Caco-2 (cell line): ENCODE measurements at regions not wholly inside any gene's neighbourhood (a gene's known extent, or its start where the extent isn't known, plus 50 kb on each side); places are given as distances from the start of the nearest gene placed in this dataset.

Experiments used
- BruUV-seq: library from RNA; stranded (reverse); fragments of 400-500 nt; replicated peaks from 2 replicates; lab custom pipeline; 2021; lab: Mats Ljungman, UMichigan
- CTCF ChIA-PET: fragments of 300-600 bp; sonication (Branson Sonifier 250); formaldehyde crosslinking; loops from one replicate; lab custom pipeline; 2022; ENCODE audit warnings: antibody characterized with exemption; lab: Charles Lee
- POLR2A ChIA-PET: fragments of 300-600 bp; sonication (Branson Sonifier 250); formaldehyde crosslinking; loops from one replicate; lab custom pipeline; 2022; ENCODE audit warnings: antibody characterized with exemption; lab: Charles Lee
- DNase-seq, 2 experiments: peaks; one replicate each; pipeline versions ENCODE4 v3.0.0 to v3.0.0-alpha.2; 2020 to 2022
- H3K27me3 ChIP-seq: replicated peaks from 2 replicates; pipeline ENCODE4 v1.6.0; 2011; ENCODE audit warnings: low read length; ENCODE audit not compliant: control insufficient read depth, insufficient read depth
- H3K36me3 ChIP-seq: 2 replicates; pipeline ENCODE4 v1.5.1; 2011; ENCODE audit warnings: low read length; ENCODE audit not compliant: control insufficient read depth, insufficient read depth
- H3K4me1 ChIP-seq: fragments of 250-450 bp; sonication (Bioruptor Pico); 2 replicates; pipeline ENCODE4 v1.5.1; 2020; ENCODE audit warnings: mild to moderate bottlenecking
- H3K4me3 ChIP-seq: 2 replicates; pipeline ENCODE4 v1.5.1; 2011; ENCODE audit warnings: low read depth, mild to moderate bottlenecking, control low read depth, low read length
- H3K9me3 ChIP-seq: fragments of 250-450 bp; sonication (Bioruptor Pico); 2 replicates; pipeline ENCODE4 v1.5.1; 2020; ENCODE audit warnings: mild to moderate bottlenecking, moderate library complexity
- H3K27ac Mint-ChIP-seq: one replicate; pipeline ENCODE4 v1.8.0; 2022; ENCODE audit warnings: mixed read lengths; ENCODE audit not compliant: unreplicated experiment
- H3K27me3 Mint-ChIP-seq: one replicate; pipeline ENCODE4 v1.8.0; 2022; ENCODE audit warnings: mixed read lengths; ENCODE audit not compliant: insufficient read depth, unreplicated experiment
- H3K36me3 Mint-ChIP-seq: one replicate; pipeline ENCODE4 v1.8.0; 2022; ENCODE audit warnings: mild to moderate bottlenecking, mixed read lengths; ENCODE audit not compliant: insufficient read depth, unreplicated experiment
- H3K4me1 Mint-ChIP-seq: one replicate; pipeline ENCODE4 v1.8.0; 2022; ENCODE audit warnings: low read depth, mixed read lengths; ENCODE audit not compliant: unreplicated experiment
- H3K4me3 Mint-ChIP-seq: one replicate; pipeline ENCODE4 v1.8.0; 2022; ENCODE audit warnings: mild to moderate bottlenecking, moderate library complexity, mixed read lengths; ENCODE audit not compliant: unreplicated experiment
- H3K9me3 Mint-ChIP-seq: one replicate; pipeline ENCODE4 v1.8.0; 2022; ENCODE audit warnings: mixed read lengths; ENCODE audit not compliant: unreplicated experiment
- intact Hi-C: fragments of 100-400 bp; cut with micrococcal nuclease; formaldehyde crosslinking; loops from one replicate; pipeline ENCODE4 v1.10.0; 2022; ENCODE audit not compliant: unreplicated experiment
- TF ChIP-seq, protein P1 (sequence below), 2 experiments: fragments of 200-600 bp in 1 of 2; IDR thresholded peaks; 1 replicate in 1 of 2; 2 replicates in 1 of 2; pipeline versions ENCODE4 v1.5.1 to v1.8.0; 2011 to 2022; ENCODE audit warnings: antibody characterized with exemption in 1 of 2, control low read depth in 1 of 2, inconsistent platforms in 1 of 2, low read depth in 1 of 2, low read length in 1 of 2, mild to moderate bottlenecking in 1 of 2, moderate library complexity in 1 of 2; ENCODE audit not compliant: insufficient read depth in 1 of 2, severe bottlenecking in 1 of 2, unreplicated experiment in 1 of 2

DNA sequence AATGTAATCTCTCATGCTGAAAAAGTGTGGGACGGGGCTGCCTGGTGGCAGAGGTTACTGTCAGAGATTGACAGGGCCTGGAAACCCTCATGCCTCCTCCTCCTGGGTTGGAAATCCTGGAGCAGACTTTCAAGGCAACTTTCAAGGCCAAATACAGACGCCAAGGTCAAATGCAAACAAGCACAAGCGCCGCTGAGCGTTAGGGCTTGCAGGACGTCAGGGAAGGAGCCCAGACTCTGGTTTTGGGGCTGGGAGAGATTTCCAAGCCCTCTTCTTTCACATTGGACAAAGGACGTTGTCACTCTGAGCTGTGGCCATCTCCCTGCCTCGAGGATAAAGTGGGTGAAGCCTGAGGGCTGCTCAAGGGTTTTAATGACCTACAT is 120.1 kb downstream of the TWIST2 start:
- no peaks in the 10 kb centered on the region for H3K9me3 Mint-ChIP-seq
- Histone ChIP-seq H3K4me3 (no peak overlapping the region), H3K4me1 (0 out of 2 replicates have a peak, but pooled peaks cover 3% of the 10 kb centered on the region), H3K27me3 (no peaks in the 10 kb centered on the region), H3K9me3 (no peaks in the 10 kb centered on the region), H3K36me3 (no peaks in the 10 kb centered on the region)
- BruUV-seq: no TSS peak
- intact Hi-C loops: no loop called here
- no peaks in the 10 kb centered on the region for H3K4me1 Mint-ChIP-seq
- CTCF ChIA-PET: no interaction called here
- DNase-seq: no peak
- H3K4me3 Mint-ChIP-seq: no peak overlapping the region
- TF ChIP-seq, protein P1, sequence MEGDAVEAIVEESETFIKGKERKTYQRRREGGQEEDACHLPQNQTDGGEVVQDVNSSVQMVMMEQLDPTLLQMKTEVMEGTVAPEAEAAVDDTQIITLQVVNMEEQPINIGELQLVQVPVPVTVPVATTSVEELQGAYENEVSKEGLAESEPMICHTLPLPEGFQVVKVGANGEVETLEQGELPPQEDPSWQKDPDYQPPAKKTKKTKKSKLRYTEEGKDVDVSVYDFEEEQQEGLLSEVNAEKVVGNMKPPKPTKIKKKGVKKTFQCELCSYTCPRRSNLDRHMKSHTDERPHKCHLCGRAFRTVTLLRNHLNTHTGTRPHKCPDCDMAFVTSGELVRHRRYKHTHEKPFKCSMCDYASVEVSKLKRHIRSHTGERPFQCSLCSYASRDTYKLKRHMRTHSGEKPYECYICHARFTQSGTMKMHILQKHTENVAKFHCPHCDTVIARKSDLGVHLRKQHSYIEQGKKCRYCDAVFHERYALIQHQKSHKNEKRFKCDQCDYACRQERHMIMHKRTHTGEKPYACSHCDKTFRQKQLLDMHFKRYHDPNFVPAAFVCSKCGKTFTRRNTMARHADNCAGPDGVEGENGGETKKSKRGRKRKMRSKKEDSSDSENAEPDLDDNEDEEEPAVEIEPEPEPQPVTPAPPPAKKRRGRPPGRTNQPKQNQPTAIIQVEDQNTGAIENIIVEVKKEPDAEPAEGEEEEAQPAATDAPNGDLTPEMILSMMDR (IDR thresholded peaks at IDR 0.05; ENCODE audit: insufficient read depth in 1 of 2, low read depth in 1 of 2, low read length in 1 of 2, severe bottlenecking in 1 of 2, unreplicated experiment in 1 of 2): no peak
- no peak overlapping the region for H3K27ac Mint-ChIP-seq
- peaks cover 3% of the 10 kb centered on the region for H3K27me3 Mint-ChIP-seq
- POLR2A ChIA-PET: no interaction called here
- no peaks in the 10 kb centered on the region for H3K36me3 Mint-ChIP-seq

DNA sequence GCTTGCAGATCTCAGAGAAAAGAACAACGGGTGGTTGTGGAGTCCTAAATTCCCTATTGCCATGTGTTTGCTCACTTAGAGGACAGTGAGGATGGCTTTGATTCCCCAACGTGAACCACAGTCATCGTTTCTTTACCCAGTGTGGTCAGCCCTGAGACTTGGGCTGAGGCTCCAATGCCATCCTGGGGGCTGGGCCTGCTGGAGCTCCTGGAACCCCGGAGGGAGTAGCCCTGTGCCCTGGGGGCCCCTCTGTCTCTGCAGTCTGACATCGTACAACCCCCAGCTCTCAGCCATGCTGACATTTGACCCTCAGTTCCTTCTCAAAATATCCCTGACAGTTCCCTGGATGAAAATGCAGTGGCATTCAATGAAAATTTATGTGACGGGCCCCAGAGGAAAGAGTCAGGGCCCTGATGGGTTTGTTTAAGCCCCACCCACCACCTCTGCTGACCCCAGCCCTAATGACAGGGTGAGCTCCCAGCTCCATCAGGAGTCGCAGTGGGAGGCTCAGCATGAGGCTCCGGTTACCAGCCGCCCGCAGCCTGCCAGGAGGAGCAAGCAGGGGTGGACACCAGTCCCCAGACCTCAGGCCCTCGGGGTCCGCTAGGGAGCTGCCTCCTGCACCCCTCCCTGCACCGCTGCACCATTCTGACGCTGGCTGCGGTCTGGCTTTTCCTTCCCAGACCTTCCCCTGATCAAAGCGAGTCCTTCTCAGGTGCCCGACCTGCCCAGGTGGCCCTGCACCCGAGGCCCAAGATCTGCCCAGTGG is 120.9 kb downstream of the TWIST2 start:
- DNase-seq: no peak
- Mint-ChIP-seq H3K4me1 (no peaks in the 10 kb centered on the region), H3K27ac (no peak overlapping the region), H3K36me3 (no peaks in the 10 kb centered on the region), H3K9me3 (no peaks in the 10 kb centered on the region), H3K27me3 (peaks cover 3% of the 10 kb centered on the region), H3K4me3 (no peak overlapping the region)
- intact Hi-C loops: no loop called here
- no peaks in the 10 kb centered on the region for H3K9me3 ChIP-seq
- no peaks in the 10 kb centered on the region for H3K4me1 ChIP-seq
- CTCF ChIA-PET: no interaction called here
- no peak overlapping the region for H3K4me3 ChIP-seq
- no TSS peak for BruUV-seq
- TF ChIP-seq, protein P1 (IDR thresholded peaks at IDR 0.05; ENCODE audit: insufficient read depth in 1 of 2, low read depth in 1 of 2, low read length in 1 of 2, severe bottlenecking in 1 of 2, unreplicated experiment in 1 of 2): no peak
- POLR2A ChIA-PET: no interaction called here
- no peaks in the 10 kb centered on the region for H3K27me3 ChIP-seq
- no peaks in the 10 kb centered on the region for H3K36me3 ChIP-seq

DNA sequence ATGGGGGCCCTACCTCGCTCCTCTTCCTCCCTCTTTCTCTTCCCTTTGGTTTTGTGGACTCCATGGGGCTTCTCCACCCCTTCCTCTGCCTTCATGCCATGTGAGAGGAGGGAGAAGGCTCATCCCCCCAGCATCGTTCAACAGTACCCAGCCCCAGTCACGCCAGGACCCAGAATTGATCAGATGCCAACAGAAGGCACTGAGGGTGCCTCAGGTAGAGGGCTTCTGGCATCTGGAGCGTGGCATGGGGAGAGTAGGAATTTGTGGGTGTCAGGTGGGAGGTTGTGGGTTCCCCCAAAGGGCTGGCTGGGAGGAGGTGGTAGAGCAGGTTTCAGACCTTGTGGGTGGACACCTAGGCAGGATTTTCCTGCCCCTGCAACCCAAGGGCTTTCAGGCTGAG is 122.0 kb downstream of the TWIST2 start:
- no peaks in the 10 kb centered on the region for H3K27me3 Mint-ChIP-seq
- CTCF ChIA-PET: no interaction called here

More for the DNA sequence above, 122.0 kb downstream of the TWIST2 start:
- Mint-ChIP-seq H3K9me3 (no peaks in the 10 kb centered on the region), H3K4me3 (no peak overlapping the region), H3K4me1 (no peaks in the 10 kb centered on the region), H3K27ac (no peak overlapping the region), H3K36me3 (no peaks in the 10 kb centered on the region)
- Histone ChIP-seq H3K27me3 (no peaks in the 10 kb centered on the region), H3K36me3 (no peaks in the 10 kb centered on the region), H3K9me3 (no peaks in the 10 kb centered on the region), H3K4me3 (no peak overlapping the region), H3K4me1 (no peaks in the 10 kb centered on the region)
- BruUV-seq: no TSS peak
- DNase-seq: no peak
- TF ChIP-seq, protein P1 (IDR thresholded peaks at IDR 0.05; ENCODE audit: insufficient read depth in 1 of 2, low read depth in 1 of 2, low read length in 1 of 2, severe bottlenecking in 1 of 2, unreplicated experiment in 1 of 2): no peak
- intact Hi-C loops: no loop called here
- POLR2A ChIA-PET: no interaction called here
